GM12878 (cell line): ENCODE measurements at regions not wholly inside any gene's neighbourhood (a gene's known extent, or its start where the extent isn't known, plus 50 kb on each side); places are given as distances from the start of the nearest gene placed in this dataset.

ENCODE experiments used
- ATAC-seq: fragments of 200-7000 bp; cut with Tn5 transposase; 3 replicates; pipeline ENCODE4 v1.9.1; 2020; ENCODE audit warnings: mild to moderate bottlenecking, moderate library complexity
- BruUV-seq: library from RNA; stranded (reverse); fragments of 400-500 nt; replicated peaks from 2 replicates; lab custom pipeline; 2021; lab: Mats Ljungman, UMichigan
- CTCF ChIA-PET: fragments of 300-600 bp; sonication (Branson Sonifier 250); formaldehyde crosslinking; extraction: SDS; loops from one replicate; lab custom pipeline; 2021; ENCODE audit warnings: inconsistent platforms; lab: Yijun Ruan, JAX
- POLR2A ChIA-PET: fragments of 350-600 bp; formaldehyde crosslinking; extraction: SDS; loops from one replicate; lab custom pipeline; 2021; ENCODE audit warnings: inconsistent platforms; lab: Charles Lee
- RAD21 ChIA-PET: fragments of 300-600 bp; sonication (Branson Sonifier 250); formaldehyde crosslinking; loops from one replicate; lab custom pipeline; 2023; ENCODE audit warnings: antibody characterized with exemption; ENCODE audit not compliant: unreplicated experiment; lab: Charles Lee
- SMC1A ChIA-PET: fragments of 300-600 bp; sonication (Branson Sonifier 250); formaldehyde crosslinking; loops from one replicate; lab custom pipeline; 2023; ENCODE audit not compliant: unreplicated experiment, uncharacterized antibody; lab: Charles Lee
- DNase-seq: peaks from one replicate; pipeline ENCODE4 v3.0.0-alpha.2; 2011; ENCODE audit warnings: low read depth, low spot score
- FAIRE-seq: peaks from 3 replicates; lab custom pipeline; 2011; peaks lifted over from hg19 to GRCh38; lab: Jason Lieb, UNC
- H2AFZ ChIP-seq: 2 replicates; pipeline ENCODE4 v1.6.0; 2011; ENCODE audit warnings: low read depth, low read length, control low read depth; ENCODE audit not compliant: control insufficient read depth
- H3K27ac ChIP-seq: 2 replicates; pipeline ENCODE4 v1.5.1; 2011; ENCODE audit warnings: control low read depth; ENCODE audit not compliant: control insufficient read depth, insufficient read depth
- H3K27me3 ChIP-seq, 2 experiments: replicated peaks in 1 of 2; 2 replicates each; pipeline versions ENCODE4 v1.6.0 to v1.6.1; 2011; ENCODE audit warnings: low read length in 1 of 2; ENCODE audit not compliant: control insufficient read depth in 2 of 2, insufficient read depth in 2 of 2
- H3K36me3 ChIP-seq, 2 experiments: 2 replicates each; pipeline ENCODE4 v1.5.1; 2011; ENCODE audit warnings: low read length in 1 of 2; ENCODE audit not compliant: control insufficient read depth in 2 of 2, insufficient read depth in 2 of 2
- H3K4me1 ChIP-seq: 2 replicates; pipeline ENCODE4 v1.6.1; 2011; ENCODE audit warnings: mild to moderate bottlenecking, low read length, moderate library complexity, mixed read lengths; ENCODE audit not compliant: control insufficient read depth, insufficient read depth
- H3K4me2 ChIP-seq: 2 replicates; pipeline ENCODE4 v1.6.0; 2011; ENCODE audit warnings: control low read depth; ENCODE audit not compliant: control insufficient read depth, insufficient read depth
- H3K4me3 ChIP-seq: fragments of 200-600 bp; sonication (generic); 2 replicates; pipeline ENCODE4 v1.5.1; 2016
- H3K79me2 ChIP-seq: 2 replicates; pipeline ENCODE4 v1.6.0; 2011; ENCODE audit warnings: low read length; ENCODE audit not compliant: control insufficient read depth, insufficient read depth
- H3K9ac ChIP-seq: 2 replicates; pipeline ENCODE4 v1.8.0; 2011; ENCODE audit warnings: low read length, control low read depth, mixed read lengths; ENCODE audit not compliant: control insufficient read depth, insufficient read depth
- H3K9me3 ChIP-seq: replicated peaks from 3 replicates; pipeline ENCODE4 v1.5.1; 2011; ENCODE audit warnings: mild to moderate bottlenecking, low read length; ENCODE audit not compliant: control insufficient read depth, insufficient read depth
- H4K20me1 ChIP-seq: 2 replicates; pipeline ENCODE4 v1.6.0; 2011; ENCODE audit not compliant: control insufficient read depth, insufficient read depth
- CEBPB ChIP-seq, 2 experiments: fragments of 150-350 bp in 1 of 2; IDR thresholded peaks; 2 replicates each; pipeline ENCODE4 v1.6.1; 2012 to 2014; ENCODE audit warnings: low read depth in 2 of 2, low read length in 2 of 2, borderline replicate concordance in 1 of 2, inconsistent platforms in 1 of 2
- CHD4 ChIP-seq: fragments of 200-600 bp; sonication (generic); IDR thresholded peaks from 2 replicates; pipeline ENCODE4 v1.6.1; 2016; ENCODE audit warnings: mild to moderate bottlenecking
- EGR1 ChIP-seq, 2 experiments: IDR thresholded peaks; 1 replicate in 1 of 2; 2 replicates in 1 of 2; pipeline ENCODE4 v1.6.1; 2011 to 2012; ENCODE audit warnings: low read depth in 2 of 2, low read length in 2 of 2, borderline replicate concordance in 1 of 2, mild to moderate bottlenecking in 1 of 2, moderate library complexity in 1 of 2
- ETV6 ChIP-seq, 2 experiments: fragments of 450-650 bp in 1 of 2; IDR thresholded peaks in 1 of 2; conservative IDR thresholded peaks in 1 of 2; 2 replicates each; pipeline ENCODE4 v1.6.1; 2014; ENCODE audit warnings: antibody characterized with exemption in 1 of 2, borderline replicate concordance in 1 of 2, low read depth in 1 of 2, mild to moderate bottlenecking in 1 of 2, moderate library complexity in 1 of 2
- JUNB ChIP-seq: IDR thresholded peaks from 2 replicates; pipeline ENCODE4 v1.6.1; 2016; ENCODE audit warnings: antibody characterized with exemption, mild to moderate bottlenecking
- MEF2B ChIP-seq: fragments of 450-650 bp; IDR thresholded peaks from 2 replicates; pipeline ENCODE4 v1.6.1; 2018; ENCODE audit warnings: mild to moderate bottlenecking, moderate library complexity; ENCODE audit not compliant: partially characterized antibody, poor library complexity, severe bottlenecking
- NFXL1 ChIP-seq: fragments of 450-650 bp; IDR thresholded peaks from 2 replicates; pipeline ENCODE4 v1.6.1; 2017; ENCODE audit warnings: antibody characterized with exemption, mild to moderate bottlenecking, borderline replicate concordance
- POLR2A ChIP-seq: IDR thresholded peaks from 2 replicates; pipeline ENCODE4 v1.6.1; 2011; ENCODE audit warnings: low read depth, mild to moderate bottlenecking, low read length
- RAD21 ChIP-seq: IDR thresholded peaks from 2 replicates; pipeline ENCODE4 v1.6.1; 2011; ENCODE audit warnings: mild to moderate bottlenecking, low read depth, low read length, moderate library complexity; ENCODE audit not compliant: insufficient read depth
- RUNX3 ChIP-seq: IDR thresholded peaks from 2 replicates; pipeline ENCODE4 v1.6.1; 2012; ENCODE audit warnings: low read length, inconsistent platforms
- SMAD5 ChIP-seq: IDR thresholded peaks from 2 replicates; pipeline ENCODE4 v1.6.1; 2016; ENCODE audit warnings: antibody characterized with exemption, low read depth
- SMC3 ChIP-seq: IDR thresholded peaks from 2 replicates; pipeline ENCODE4 v1.6.1; 2011; ENCODE audit warnings: low read length, improper control_type of control experiment, borderline replicate concordance
- SREBF1 ChIP-seq: IDR thresholded peaks from 2 replicates; pipeline ENCODE4 v1.6.1; 2012; ENCODE audit warnings: mild to moderate bottlenecking, low read length
- ZNF24 ChIP-seq: fragments of 450-650 bp; IDR thresholded peaks from 2 replicates; pipeline ENCODE4 v1.6.1; 2017; ENCODE audit warnings: antibody characterized with exemption, mild to moderate bottlenecking
- WGBS: methylation state at CpG from one replicate; pipeline ENCODE4 v1.1.6; 2016; ENCODE audit warnings: low lambda C conversion rate; ENCODE audit not compliant: insufficient replicate concordance, insufficient coverage; ENCODE audit errors: missing lambda C conversion rate; 5-methylcytosine and 5-hydroxymethylcytosine counted together
- in situ Hi-C: fragments of 300-500 bp; cut with MboI; formaldehyde crosslinking; loops from 9 replicates; pipeline ENCODE4 v1.14.3; 2018; ENCODE audit warnings: mixed read lengths
- intact Hi-C: fragments of 100-400 bp; cut with micrococcal nuclease; formaldehyde crosslinking; loops from one replicate; pipeline ENCODE4 v1.14.2; 2022; ENCODE audit not compliant: unreplicated experiment
- TF ChIP-seq, protein P1 (sequence below), 3 experiments: IDR thresholded peaks in 2 of 3; conservative IDR thresholded peaks in 1 of 3; 2 replicates each; pipeline ENCODE4 v1.5.1; 2011; ENCODE audit warnings: low read depth in 3 of 3, low read length in 3 of 3, mild to moderate bottlenecking in 3 of 3, control low read depth in 2 of 3, moderate library complexity in 2 of 3, inconsistent platforms in 1 of 3, mixed read lengths in 1 of 3; ENCODE audit not compliant: control insufficient read depth in 2 of 3, insufficient read depth in 1 of 3; ENCODE audit errors: extremely low read depth in 1 of 3
- TF ChIP-seq, protein P2 (sequence below): fragments of 450-650 bp; IDR thresholded peaks from 2 replicates; pipeline ENCODE4 v1.6.1; 2014; ENCODE audit warnings: mild to moderate bottlenecking
- TF ChIP-seq, protein P3 (sequence below): fragments of 450-650 bp; IDR thresholded peaks from 2 replicates; pipeline ENCODE4 v1.6.1; 2017; ENCODE audit warnings: antibody characterized with exemption, mild to moderate bottlenecking, moderate library complexity

DNA sequence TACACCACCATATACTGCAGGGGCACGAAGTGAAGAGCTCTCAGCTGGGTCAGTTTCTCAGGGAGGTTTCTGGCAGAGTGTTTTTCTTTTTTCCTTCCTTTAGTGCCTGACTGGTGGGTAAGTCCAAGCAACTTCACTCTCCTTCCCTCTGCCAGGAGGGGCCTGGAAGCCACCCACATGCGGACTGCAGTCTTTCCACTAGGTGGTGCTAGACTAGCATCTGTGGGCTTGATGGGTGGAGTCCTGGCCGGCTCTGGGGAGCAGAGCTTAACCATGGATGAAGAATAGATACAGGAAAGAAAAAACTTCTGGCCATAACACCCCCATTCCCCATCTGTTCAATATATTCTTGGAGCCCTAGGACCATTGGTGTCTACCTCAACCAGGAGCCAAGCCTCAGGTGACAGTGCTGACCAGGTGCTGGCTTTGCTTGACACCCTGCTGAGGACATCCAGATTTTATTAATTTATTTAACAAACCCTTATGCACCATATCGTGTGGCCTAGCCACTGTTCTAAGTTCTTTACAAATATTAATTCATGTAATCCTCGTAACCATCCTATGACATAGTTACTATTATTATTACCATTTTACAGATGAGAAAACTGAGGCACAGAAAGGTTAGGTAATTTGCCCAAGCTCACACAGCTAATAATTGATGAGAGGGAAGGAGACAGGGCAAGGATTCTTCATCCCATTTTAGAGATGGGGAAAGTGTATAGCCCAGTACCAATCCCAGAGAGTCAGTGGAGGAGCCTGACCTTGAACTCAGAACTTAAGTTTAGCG is 126.7 kb upstream of the CSF3R start:
- ChIA-PET CTCF (interaction anchor here (0.5 to 2.3 kb wide), 10 partner anchors 9 to 826 kb away, joined by 3 to 8 read pairs (median 3); no protein-coding TSS in a partner anchor), RAD21 (no interaction called here), POLR2A (no interaction called here), SMC1A (interaction anchor here (1.4 kb wide), 1 partner anchor 255 kb away, joined by 3 read pairs; no protein-coding TSS in a partner anchor)
- DNase-seq (no peak), FAIRE-seq (no peak), ATAC-seq (peak; percentile 97)
- BruUV-seq: no TSS peak
- H3K27ac ChIP-seq: no peak overlapping the region
- H3K9ac ChIP-seq: no peak overlapping the region
- H2AFZ ChIP-seq: no peak overlapping the region
- intact Hi-C loops: loop anchor here (1.0 to 5.0 kb wide), 2 partner anchors 93 to 825 kb away; no protein-coding TSS in a partner anchor
- no peak overlapping the region for H3K4me2 ChIP-seq
- H3K4me1 ChIP-seq: no peaks in the 10 kb centered on the region
- no peaks in the 10 kb centered on the region for H4K20me1 ChIP-seq
- no peaks in the 10 kb centered on the region; a peak in 1 of 4 replicates for H3K27me3 ChIP-seq
- H3K4me3 ChIP-seq: no peak overlapping the region
- in situ Hi-C loops: no loop called here
- H3K79me2 ChIP-seq: no peaks in the 10 kb centered on the region
- WGBS: 11% methylated on average over 6 of the region's 6 CpGs
- H3K9me3 ChIP-seq: no peaks in the 10 kb centered on the region
- H3K36me3 ChIP-seq: no peaks in the 10 kb centered on the region
- TF ChIP-seq JUNB: no peak
- TF ChIP-seq, protein P1, sequence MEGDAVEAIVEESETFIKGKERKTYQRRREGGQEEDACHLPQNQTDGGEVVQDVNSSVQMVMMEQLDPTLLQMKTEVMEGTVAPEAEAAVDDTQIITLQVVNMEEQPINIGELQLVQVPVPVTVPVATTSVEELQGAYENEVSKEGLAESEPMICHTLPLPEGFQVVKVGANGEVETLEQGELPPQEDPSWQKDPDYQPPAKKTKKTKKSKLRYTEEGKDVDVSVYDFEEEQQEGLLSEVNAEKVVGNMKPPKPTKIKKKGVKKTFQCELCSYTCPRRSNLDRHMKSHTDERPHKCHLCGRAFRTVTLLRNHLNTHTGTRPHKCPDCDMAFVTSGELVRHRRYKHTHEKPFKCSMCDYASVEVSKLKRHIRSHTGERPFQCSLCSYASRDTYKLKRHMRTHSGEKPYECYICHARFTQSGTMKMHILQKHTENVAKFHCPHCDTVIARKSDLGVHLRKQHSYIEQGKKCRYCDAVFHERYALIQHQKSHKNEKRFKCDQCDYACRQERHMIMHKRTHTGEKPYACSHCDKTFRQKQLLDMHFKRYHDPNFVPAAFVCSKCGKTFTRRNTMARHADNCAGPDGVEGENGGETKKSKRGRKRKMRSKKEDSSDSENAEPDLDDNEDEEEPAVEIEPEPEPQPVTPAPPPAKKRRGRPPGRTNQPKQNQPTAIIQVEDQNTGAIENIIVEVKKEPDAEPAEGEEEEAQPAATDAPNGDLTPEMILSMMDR (IDR thresholded peaks at IDR 0.05 in 2 of 3, conservative IDR thresholded peaks at IDR 0.05 in 1 of 3; ENCODE audit: control insufficient read depth in 2 of 3, extremely low read depth in 1 of 3, insufficient read depth in 1 of 3, low read depth in 3 of 3, low read length in 3 of 3): peak; percentile 65 to 87 (median 86)
- TF ChIP-seq EGR1 (IDR thresholded peaks at IDR 0.05; ENCODE audit: borderline replicate concordance in 1 of 2, low read depth in 2 of 2, low read length in 2 of 2): 0 out of 3 replicates have a peak, but pooled peaks of 1 of the 2 experiments have one; percentile 17
- peak; percentile 61 for TF ChIP-seq RAD21
- no peak for TF ChIP-seq RUNX3
- TF ChIP-seq SREBF1: no peak
- TF ChIP-seq ZNF24: no peak
- TF ChIP-seq SMC3: peak; percentile 56; the same call in 1 of the 2 replicates
- TF ChIP-seq MEF2B: no peak
- TF ChIP-seq, protein P2, sequence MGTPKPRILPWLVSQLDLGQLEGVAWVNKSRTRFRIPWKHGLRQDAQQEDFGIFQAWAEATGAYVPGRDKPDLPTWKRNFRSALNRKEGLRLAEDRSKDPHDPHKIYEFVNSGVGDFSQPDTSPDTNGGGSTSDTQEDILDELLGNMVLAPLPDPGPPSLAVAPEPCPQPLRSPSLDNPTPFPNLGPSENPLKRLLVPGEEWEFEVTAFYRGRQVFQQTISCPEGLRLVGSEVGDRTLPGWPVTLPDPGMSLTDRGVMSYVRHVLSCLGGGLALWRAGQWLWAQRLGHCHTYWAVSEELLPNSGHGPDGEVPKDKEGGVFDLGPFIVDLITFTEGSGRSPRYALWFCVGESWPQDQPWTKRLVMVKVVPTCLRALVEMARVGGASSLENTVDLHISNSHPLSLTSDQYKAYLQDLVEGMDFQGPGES: no peak
- TF ChIP-seq SMAD5: no peak
- no peak for TF ChIP-seq NFXL1
- no peak for TF ChIP-seq CHD4
- TF ChIP-seq, protein P3, sequence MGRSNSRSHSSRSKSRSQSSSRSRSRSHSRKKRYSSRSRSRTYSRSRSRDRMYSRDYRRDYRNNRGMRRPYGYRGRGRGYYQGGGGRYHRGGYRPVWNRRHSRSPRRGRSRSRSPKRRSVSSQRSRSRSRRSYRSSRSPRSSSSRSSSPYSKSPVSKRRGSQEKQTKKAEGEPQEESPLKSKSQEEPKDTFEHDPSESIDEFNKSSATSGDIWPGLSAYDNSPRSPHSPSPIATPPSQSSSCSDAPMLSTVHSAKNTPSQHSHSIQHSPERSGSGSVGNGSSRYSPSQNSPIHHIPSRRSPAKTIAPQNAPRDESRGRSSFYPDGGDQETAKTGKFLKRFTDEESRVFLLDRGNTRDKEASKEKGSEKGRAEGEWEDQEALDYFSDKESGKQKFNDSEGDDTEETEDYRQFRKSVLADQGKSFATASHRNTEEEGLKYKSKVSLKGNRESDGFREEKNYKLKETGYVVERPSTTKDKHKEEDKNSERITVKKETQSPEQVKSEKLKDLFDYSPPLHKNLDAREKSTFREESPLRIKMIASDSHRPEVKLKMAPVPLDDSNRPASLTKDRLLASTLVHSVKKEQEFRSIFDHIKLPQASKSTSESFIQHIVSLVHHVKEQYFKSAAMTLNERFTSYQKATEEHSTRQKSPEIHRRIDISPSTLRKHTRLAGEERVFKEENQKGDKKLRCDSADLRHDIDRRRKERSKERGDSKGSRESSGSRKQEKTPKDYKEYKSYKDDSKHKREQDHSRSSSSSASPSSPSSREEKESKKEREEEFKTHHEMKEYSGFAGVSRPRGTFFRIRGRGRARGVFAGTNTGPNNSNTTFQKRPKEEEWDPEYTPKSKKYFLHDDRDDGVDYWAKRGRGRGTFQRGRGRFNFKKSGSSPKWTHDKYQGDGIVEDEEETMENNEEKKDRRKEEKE: no peak
- no peak for TF ChIP-seq ETV6 (conservative IDR thresholded peaks at IDR 0.05 in 1 of 2, IDR thresholded peaks at IDR 0.05 in 1 of 2; ENCODE audit: borderline replicate concordance in 1 of 2, low read depth in 1 of 2)
- no peak for TF ChIP-seq POLR2A
- TF ChIP-seq CEBPB (IDR thresholded peaks at IDR 0.05; ENCODE audit: borderline replicate concordance in 1 of 2, low read depth in 2 of 2, low read length in 2 of 2): no peak
